Hematopoietic multipotent progenitor cell treated with erythropoietin and hydrocortisone succinate and interleukin-3 and kit ligand, for 4 days (in vitro differentiated cells): ENCODE measurements at regions not wholly inside any gene's neighbourhood (a gene's known extent, or its start where the extent isn't known, plus 50 kb on each side); places are given as distances from the start of the nearest gene placed in this dataset.

ENCODE experiments used
- DNase-seq: peaks from one replicate; pipeline ENCODE4 v3.0.0-alpha.2; 2015

DNA sequence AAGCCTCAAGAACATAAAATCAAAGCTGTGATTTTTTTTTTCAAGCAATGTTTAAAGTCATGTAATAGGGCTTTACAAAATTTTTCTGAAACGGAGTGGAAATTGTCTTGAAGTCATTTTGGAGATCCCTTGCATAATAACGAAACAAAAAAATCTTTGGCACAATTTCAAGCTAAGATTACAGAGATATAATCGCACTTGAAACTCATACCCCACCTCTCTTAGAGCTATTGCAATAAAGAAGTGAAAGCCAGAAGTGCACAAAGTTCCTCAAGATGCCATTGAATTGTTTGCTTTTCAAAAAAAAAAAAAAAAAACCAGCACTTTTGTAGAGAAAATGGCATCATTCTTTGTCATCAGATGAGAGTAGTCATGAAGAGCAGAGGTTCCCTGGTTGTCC is 152.3 kb downstream of the PAX3 start:
- DNase-seq, result no peak

DNA sequence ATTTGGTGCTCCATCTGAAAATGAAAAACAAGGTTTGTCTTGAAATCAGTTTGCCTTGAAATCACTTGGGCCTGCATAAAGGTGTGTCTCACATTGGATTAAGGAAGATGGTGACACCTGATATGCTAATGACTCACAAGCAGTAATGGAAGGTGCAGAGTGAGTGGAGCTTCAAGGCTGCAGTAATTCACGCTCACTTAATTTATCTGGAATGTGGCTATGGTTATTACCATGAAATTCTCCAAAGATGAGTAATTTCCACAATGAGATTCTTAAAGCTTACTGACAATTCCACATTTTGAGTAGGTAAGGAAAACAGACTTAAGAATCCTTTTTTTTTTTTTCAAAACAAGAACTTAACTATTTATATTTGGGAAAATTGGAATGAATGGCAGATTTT is 156.8 kb downstream of the PAX3 start:
- DNase-seq, result no peak

DNA sequence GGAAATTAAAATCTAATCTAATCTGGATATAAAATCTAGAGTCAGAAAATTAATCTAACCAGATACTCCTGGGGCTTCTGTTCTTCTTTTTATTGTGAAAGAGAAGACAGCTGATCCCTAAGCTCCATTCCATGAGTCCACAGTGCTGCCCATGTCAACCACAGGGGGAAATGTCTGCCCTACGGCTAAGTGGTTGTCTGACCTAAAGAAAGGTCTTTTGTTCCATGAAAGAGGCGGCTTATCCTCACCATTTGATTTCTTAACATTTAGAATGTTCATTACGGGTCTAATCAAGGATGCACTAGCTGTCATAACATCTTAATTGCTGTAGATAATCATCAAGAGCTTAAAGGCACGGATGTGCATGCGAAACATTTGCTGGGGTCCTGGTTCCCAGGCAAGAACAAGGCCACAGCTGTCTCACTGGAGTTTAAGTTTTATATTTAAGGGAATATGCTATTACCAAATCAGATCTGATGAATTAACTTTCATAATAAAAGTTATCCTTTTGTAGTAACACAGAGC is 162.6 kb downstream of the PAX3 start:
- DNase-seq, result no peak

DNA sequence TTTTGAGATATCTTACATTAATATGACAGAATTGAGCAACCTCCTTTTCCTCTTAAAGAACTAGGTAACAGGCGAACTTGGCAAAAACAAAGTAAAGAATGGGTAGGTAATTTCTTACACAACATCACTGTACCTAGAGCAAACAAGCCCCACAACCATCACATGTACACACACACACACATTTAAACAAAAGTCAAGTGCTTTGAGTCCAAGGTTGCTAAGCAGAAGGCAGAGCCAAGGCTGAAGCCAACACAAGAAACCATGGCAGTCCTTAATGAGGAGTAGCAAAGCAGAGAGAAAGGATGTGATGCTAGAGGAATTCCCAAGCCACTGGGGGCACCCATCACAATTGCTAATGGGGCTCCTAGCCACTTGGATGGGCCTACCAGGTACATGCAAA is 164.1 kb downstream of the PAX3 start:
- DNase-seq, result no peak

DNA sequence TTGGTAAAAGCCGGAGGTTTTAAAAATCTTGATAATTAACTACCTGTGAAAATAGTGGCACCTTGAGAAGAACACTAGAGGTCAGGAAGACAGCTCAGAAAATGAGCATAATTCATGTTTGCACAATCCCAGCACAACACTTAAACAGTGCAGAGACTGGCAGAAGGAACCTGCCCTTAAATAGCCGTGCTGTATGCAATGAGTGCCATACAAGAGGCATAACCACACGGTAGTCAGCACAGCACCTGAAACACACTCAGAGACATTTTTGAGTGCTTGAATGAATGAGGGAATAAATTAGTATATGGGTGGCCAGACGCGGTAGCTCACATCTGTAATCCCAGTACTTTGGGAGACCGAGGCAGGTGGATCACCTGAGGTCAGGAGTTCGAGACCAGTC is 164.9 kb downstream of the PAX3 start:
- no peak for DNase-seq

DNA sequence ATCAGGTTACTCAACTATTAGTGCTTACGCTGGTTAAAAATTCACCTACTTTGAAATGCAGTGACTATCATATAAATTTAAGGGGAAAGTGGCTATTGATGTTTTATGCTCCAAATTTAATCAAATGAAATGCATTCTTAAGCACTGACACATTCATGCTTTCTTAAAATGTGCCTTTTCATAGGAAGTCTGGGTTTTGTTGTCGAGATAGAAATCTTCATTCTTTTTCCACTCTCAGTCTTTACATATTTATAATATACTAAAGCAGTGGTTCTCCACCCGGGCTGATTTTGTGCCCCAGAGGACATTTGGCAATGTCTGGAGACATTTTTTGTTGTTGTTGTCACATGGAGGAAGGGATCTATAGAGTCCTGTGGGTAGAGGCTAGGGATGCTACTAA is 167.9 kb downstream of the PAX3 start:
- DNase-seq, result no peak

DNA sequence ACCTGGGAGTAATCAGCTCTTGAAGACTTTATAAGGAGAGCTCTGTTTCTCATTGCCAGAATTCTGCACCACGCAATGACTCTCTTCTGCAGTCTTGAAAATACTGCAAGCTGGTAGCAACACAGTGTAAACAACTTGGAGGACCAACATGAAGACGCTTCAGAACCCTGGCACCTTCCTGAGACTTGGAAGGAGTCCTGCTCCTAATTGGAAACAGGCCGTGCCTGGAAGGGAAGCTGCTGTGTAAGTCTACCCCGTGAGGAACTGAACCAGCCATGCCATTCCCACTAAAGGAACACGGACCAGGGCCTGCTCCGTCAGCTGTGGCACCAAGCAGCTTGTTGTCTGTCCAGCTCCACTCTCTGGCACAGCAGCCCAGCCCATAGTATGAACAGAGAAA is 171.1 kb downstream of the PAX3 start:
- DNase-seq, result no peak

DNA sequence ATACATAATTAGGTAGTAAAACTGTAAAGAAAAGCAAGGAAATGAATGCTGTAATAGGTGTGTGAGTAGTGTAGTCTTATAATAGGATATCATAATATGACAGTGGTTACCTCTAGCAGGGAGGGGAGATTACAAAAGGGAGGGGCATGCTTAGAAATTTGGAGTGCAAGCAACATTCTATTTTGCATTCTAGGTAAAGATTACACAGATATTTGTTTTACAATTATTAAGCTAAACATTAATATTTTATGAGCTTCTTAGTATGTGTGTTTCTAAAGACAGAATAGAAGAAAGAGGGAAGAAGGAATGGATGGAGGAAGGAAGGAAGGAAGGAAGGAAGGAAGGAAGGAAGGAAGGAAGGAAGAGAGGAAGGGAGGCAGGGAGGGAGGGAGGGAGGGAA is 177.9 kb downstream of the PAX3 start:
- DNase-seq, result no peak

DNA sequence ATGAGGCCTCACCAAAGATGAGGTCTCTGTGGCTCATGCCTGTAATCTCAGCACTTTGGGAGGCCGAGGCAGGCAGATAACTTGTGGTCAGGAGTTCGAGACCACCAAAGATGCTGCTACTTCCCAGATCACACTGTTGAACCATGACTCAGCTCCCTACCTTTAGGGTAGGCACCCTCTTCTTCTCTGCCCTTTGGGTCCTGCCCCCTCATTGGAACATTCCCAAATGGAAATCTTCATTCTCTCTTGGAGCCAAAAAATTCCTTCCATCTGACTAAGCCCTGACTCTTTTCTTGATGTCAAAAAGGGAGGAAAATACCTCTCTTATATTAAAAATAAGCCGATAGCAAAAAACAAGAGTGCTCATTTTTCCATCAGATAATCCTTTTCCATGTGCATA is 183.5 kb downstream of the PAX3 start:
- no peak for DNase-seq

DNA sequence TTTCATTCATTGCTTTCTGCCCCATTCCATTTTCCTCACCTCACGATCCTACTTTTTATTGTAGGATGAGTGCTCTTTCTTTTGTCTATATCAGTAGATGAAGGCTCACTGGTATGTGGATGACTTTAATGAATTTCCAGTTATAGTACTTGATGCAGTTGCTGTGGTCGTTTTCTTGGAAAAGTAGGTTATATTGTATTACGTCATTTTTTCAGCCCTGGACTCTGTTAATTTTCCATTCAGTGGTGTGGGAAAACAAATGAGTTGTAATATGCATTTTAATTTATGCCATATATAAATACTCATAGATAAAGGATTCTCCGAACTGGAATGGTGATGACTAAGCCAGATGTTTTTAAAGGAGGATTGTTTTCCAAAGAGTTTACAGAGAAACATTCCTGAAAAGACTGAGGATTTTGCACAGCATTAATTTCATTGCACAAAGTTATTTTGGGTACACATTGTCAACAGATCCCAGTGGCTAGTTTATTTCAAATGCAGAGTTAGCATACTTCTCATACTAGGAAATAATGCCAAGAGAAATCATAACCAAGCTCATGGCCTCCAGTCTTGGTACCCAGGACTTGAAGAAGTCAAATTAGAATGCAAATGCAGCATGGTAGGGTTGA is 189.7 kb downstream of the PAX3 start:
- no peak for DNase-seq

DNA sequence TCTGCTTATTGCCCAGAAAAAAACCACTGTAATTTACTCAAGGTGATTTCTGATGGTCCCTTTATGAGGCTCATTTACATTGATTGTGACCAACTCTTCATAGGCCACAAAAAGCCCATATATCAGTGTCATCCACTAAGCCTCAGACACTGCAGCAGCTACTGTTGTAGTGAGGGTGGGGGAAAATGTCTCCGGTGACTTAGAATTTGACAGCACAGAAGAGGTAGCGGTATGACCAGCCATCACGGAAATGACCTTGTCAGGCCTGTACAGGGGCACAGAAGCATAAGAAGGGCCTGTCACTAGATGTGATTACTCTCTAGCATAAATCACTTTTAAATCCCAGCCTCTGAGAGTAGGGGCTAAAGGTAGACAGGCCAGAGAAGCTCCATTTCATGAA is 190.3 kb downstream of the PAX3 start:
- no peak for DNase-seq

DNA sequence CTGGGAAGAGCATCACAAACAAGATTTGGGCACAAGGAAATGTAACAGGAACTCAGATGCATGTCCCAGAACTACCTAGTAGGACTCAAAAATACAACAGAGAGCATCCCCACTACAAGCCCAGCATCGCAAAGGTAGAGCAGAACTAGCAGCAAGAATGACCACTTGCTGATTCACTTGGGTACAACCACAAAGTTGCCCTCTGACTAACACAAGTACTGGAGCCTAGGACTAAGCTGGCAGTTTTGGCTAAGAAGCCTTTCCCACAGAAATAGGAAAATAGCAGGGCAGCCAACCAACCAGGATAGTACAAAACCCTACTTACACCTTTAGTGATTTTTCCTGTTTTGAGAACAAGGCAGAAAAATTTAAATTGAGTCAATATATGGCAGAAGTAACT is 193.8 kb downstream of the PAX3 start:
- DNase-seq, result no peak

DNA sequence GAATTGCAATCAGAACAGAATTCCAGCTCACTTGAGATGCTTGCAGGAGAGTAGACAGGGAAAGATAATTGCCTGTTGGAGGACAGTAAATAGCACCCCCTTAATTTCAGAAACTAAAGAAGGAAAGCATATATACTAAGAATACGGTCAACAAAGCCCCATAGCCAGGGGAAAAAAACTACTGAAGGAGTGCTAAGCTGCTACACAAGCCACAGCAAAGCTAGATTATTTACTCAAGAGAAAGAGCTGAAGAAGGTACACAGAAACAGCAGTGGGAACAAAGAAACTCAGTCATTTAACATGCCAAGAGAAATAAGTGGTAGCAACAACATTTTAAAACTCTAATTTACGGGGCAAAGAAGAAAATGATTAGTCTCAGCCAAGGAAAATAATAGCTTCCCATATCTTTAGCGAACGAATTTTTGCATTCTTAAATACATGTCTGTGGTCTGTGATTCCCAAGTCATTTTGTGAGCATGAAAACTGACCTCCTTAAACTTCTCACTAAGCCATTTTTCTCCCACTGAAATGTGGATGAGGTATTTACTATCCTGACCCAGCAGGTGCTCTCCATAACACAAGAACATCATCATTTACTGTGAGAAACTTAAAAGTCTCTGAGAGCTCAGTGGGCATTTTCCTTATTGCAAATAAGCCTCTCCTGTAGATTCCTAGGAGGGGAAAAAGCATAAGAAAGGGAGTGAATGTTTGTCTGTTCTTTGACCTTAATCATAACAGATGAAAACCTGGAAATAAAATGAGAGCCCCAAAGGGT is 196.0 kb downstream of the PAX3 start:
- no peak for DNase-seq

DNA sequence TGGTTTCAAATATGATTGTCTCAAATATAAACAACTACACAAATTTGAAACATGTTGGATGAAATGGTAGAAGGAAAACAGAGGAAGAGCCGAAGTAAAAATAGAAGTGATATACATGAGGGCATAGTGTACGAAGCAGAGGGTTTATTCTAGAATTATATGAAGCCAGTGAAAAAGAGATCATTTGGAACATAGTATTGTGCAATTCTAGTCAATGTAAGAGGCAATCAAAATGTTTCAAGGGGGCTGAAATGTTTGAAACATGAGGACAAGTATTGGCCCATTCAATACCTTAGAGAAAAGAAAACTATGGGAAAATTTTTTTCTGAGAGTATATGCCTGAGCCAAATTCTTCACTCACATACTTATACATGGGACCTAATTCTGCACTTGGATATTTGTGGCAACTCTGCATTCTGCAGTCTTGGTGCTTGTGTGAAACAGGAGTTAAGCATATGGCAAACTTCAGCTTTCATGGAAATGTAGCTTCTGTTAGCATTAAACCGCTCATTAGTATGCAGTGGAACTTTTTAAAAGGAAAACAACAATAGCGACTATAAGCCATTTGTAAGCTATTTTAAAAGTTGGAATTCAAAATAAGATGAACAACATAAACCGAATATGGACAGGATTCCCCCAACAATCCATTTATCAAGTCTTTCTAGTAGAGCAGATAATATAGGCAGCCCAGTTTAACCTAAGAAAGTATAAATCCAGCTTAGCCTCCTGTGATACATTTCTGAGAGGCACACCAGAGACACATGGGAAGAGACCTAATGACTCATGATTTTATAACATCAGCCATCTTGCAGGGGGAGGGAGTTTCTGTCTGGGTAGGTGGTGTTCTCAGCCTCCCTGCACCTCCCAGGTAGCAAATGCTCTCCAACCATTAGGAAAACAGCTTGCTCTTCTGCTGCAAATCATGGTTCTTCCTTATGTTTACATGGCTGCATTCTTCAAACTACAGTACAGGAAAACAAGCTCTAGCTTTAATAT is 197.8 kb downstream of the PAX3 start:
- DNase-seq, result no peak

DNA sequence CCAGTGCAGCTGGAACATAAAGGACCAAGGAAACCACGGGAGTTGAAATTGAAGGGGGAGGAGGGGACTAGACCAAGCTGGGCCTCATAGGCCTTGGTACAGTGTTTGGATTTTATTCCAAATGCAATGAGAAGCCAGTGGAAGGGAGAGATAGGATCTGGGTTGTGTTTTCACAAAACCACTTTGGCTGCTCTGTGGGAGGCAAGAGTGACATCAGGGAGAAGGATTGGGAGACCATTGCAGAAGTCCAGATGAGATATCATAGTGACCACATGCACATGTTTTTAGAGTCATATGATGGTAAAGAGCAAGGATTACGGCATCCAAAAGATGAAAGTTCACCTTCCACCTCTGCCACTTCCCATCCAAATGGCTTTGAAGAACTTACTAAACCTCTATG is 210.2 kb downstream of the PAX3 start:
- no peak for DNase-seq

DNA sequence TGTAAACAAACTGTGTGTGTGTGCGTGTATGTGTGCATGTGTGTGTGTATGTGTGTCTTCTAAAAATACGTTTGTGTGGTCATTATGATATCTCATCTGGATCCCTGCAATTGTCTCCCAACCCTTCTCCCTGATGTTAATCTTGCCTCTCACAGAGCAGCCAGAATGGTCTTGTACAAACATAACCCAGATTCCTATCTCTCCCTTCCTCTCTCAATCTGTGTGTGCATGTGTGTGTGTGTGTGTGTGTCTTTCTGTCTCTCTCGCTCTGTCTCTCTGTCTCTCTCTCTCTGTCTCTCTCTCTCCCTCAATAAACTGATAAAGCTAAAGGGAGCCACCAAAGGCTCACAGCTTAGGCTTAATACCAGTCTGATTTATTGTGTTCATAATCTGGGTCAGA is 210.8 kb downstream of the PAX3 start:
- no peak for DNase-seq

DNA sequence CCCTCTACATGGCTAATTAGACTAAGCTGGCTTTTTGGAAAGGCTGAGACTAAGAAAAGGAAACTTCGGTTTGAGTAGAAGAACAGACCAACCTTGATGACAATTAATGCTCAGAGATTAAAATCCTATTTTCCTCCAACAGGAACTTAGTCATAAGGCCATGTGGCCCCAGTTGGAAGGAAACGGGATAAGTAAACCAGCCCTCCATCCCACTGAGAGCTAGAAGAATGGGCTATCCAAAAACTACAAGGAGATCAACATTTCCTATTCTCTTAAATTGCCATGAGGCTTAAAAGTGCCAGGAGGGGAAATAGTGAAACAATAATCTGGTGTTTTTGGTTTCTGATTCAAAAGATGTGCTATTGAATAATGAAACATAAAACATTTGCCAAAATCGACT is 216.6 kb downstream of the PAX3 start:
- no peak for DNase-seq

DNA sequence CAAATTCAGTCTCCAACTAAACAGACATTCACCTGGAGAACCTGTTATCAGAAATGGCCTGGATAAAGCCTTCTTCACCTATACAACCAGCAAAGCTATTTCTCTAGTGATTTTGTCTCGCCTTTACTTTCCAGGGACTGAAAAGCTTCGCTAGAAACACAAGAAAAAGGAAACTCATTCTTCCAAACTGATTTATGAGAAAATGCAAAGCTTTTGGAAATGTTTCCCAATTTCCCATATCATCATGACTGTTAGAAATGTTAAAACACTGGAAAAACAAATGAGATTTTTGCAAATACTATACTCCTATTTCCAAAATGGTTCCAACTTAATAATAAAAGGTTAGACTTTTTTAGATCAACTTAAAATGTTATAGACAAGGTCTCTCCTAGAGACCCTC is 218.7 kb downstream of the PAX3 start:
- DNase-seq, result no peak

DNA sequence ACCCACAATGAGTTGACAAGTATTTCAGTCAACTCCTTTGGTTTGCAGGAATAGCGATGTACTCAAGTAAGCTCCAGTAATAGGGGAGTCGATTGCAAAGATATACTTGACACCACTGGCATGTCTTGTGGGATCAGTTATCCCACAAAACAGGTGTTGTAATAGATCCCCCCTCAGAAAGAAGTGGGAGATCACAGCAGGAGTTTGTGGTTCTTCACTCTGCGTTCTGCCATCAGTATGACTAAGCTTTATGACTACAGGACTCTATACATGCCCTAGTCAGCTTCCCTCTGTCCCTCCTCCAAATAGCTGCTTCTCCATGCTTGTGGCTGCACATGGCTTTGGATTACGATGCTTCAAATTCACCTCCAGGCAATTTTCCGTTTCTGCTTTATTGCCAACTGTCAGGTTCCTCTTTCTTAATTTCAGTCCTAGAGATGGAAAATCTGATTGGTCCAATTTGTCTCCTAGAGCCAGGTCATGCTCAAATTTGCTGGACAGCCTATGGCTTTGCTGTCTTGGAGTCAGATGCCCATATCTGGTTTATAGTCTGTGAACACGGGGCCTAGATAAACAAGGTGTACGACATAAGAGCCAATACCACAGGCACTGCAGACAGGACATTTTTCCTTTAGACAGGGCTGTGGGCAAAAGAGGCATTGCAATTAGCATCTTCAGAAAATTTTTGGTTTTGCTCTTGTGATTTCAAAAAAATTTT is 221.7 kb downstream of the PAX3 start:
- peak; percentile 1 for DNase-seq

DNA sequence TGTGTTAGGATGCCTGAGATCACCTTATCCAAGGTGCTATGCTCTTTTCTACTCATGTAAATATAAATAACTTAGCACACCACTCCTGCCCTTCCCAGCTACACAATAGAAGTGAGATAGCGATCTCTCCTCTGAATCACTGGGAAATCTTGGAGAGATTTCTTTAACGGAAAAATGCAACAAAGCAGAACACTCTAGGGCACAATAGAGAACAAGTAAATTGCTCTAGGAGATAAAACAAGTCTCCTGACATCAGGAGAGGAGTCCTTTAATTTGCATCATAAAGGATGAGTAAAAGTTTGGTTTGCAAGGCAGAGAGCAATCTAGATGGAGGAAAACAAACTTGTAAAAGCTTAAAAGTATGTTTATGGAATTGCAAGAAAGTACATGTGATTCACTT is 224.1 kb downstream of the PAX3 start:
- DNase-seq, result no peak

DNA sequence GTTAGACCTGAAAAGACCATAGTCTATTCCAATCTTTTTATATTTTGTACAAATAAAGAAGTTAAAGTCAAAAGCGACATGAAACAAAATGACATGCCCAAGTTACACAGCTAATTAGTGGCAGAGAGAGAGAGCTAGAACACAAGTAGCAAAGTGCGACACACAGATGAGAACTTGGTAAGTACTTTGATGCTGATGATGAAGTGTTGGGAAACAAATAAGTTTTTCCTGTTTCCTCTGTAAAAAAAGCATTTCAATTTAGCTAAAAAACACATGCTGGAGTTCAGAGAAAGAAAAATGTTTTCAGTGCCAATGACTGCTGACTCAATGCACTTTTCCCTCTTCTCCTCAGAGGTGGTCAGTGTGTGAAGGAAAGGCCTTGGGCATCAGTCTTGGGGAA is 226.9 kb downstream of the PAX3 start:
- no peak for DNase-seq

DNA sequence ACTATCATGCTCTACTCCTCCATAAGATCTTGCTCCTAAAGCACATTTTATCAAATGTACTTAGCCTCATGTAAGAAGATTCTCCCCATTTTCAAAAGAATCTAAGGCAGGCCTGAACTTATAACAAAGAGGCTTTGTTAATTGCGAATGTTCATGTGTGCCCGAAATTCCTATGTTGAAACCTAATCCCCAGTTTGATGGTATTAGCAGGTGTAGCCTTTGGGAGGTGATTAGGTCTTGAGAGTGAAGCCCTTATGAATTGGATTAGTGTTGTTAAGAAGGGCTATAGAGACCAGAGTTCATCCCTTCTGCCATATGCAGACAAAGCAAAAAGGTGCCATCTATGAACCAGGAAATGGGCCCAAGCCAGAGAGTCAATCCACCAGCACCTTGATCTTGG is 234.5 kb downstream of the PAX3 start:
- no peak for DNase-seq
